GM23338 (cell line): ENCODE measurements at regions not wholly inside any gene's neighbourhood (a gene's known extent, or its start where the extent isn't known, plus 50 kb on each side); places are given as distances from the start of the nearest gene placed in this dataset.

Experiments used
- ATAC-seq: fragments of 200-7000 bp; cut with Tn5 transposase; 3 replicates; pipeline ENCODE4 v1.9.1; 2020
- DNase-seq: peaks from one replicate; pipeline ENCODE4 v3.0.0-alpha.2; 2015; ENCODE audit warnings: low spot score
- H2AFZ ChIP-seq: fragments of 200-600 bp; sonication (generic); 2 replicates; pipeline ENCODE4 v1.8.0; 2016; ENCODE audit warnings: antibody characterized with exemption, mild to moderate bottlenecking, moderate library complexity
- H3F3A ChIP-seq: fragments of 200-600 bp; sonication (generic); replicated peaks from 2 replicates; pipeline ENCODE4 v1.8.0; 2017; ENCODE audit warnings: antibody characterized with exemption, mixed run types, low read depth
- H3K27ac ChIP-seq: fragments of 200-600 bp; sonication (generic); 2 replicates; pipeline ENCODE4 v1.6.1; 2016; ENCODE audit warnings: low read depth
- H3K27me3 ChIP-seq: fragments of 200-600 bp; sonication (generic); 2 replicates; pipeline ENCODE4 v1.8.0; 2016; ENCODE audit warnings: mild to moderate bottlenecking, mixed run types, moderate library complexity; ENCODE audit not compliant: insufficient read depth
- H3K36me3 ChIP-seq: fragments of 200-600 bp; sonication (generic); 2 replicates; pipeline ENCODE4 v1.8.0; 2016; ENCODE audit warnings: mild to moderate bottlenecking; ENCODE audit not compliant: insufficient read depth
- H3K4me1 ChIP-seq: fragments of 200-600 bp; sonication (generic); 2 replicates; pipeline ENCODE4 v1.8.0; 2016; ENCODE audit warnings: mild to moderate bottlenecking, moderate library complexity; ENCODE audit not compliant: insufficient read depth
- H3K4me2 ChIP-seq: fragments of 200-600 bp; sonication (generic); 2 replicates; pipeline ENCODE4 v1.7.1; 2017; ENCODE audit warnings: mixed run types
- H3K4me3 ChIP-seq: fragments of 200-600 bp; sonication (generic); 2 replicates; pipeline ENCODE4 v1.6.1; 2016; ENCODE audit warnings: mixed run types
- H3K79me2 ChIP-seq: fragments of 200-600 bp; sonication (generic); replicated peaks from 2 replicates; pipeline ENCODE4 v1.8.0; 2017; ENCODE audit warnings: mild to moderate bottlenecking; ENCODE audit not compliant: insufficient read depth
- H3K9me2 ChIP-seq: fragments of 200-600 bp; sonication (generic); 2 replicates; pipeline ENCODE4 v1.8.0; 2017; ENCODE audit not compliant: insufficient read depth
- H4K20me1 ChIP-seq: fragments of 200-600 bp; sonication (generic); replicated peaks from 2 replicates; pipeline ENCODE4 v1.8.0; 2017; ENCODE audit warnings: mild to moderate bottlenecking; ENCODE audit not compliant: insufficient read depth
- H3K27ac Mint-ChIP-seq: 2 replicates; pipeline ENCODE4 v1.8.0; 2020; ENCODE audit warnings: inconsistent platforms, mild to moderate bottlenecking, moderate library complexity, mixed read lengths
- H3K27me3 Mint-ChIP-seq: 3 replicates; pipeline ENCODE4 v1.8.0; 2022; ENCODE audit warnings: low read depth, mild to moderate bottlenecking, moderate library complexity, mixed read lengths, inconsistent platforms; ENCODE audit not compliant: insufficient read depth, poor library complexity
- H3K36me3 Mint-ChIP-seq: 3 replicates; pipeline ENCODE4 v1.8.0; 2021; ENCODE audit warnings: low read depth, mild to moderate bottlenecking, inconsistent platforms, moderate library complexity, mixed read lengths
- H3K4me1 Mint-ChIP-seq: 3 replicates; pipeline ENCODE4 v1.8.0; 2020; ENCODE audit warnings: mild to moderate bottlenecking, inconsistent platforms, mixed read lengths
- H3K4me3 Mint-ChIP-seq: 3 replicates; pipeline ENCODE4 v1.8.0; 2021; ENCODE audit warnings: moderate library complexity, mild to moderate bottlenecking, inconsistent platforms, mixed read lengths
- H3K9me3 Mint-ChIP-seq: 3 replicates; pipeline ENCODE4 v1.8.0; 2020; ENCODE audit warnings: moderate library complexity, mild to moderate bottlenecking, inconsistent platforms, mixed read lengths
- CREB1 ChIP-seq: fragments of 250-450 bp; sonication (Bioruptor Pico); IDR thresholded peaks from 2 replicates; pipeline ENCODE4 v1.5.0; 2020; ENCODE audit warnings: low read depth, mild to moderate bottlenecking, moderate library complexity
- ETS1 ChIP-seq: IDR thresholded peaks from 2 replicates; pipeline ENCODE4 v1.6.1; 2016; ENCODE audit warnings: antibody characterized with exemption
- EZH2 ChIP-seq: fragments of 200-600 bp; sonication (generic); IDR thresholded peaks from one replicate; pipeline ENCODE4 v1.8.0; 2017; ENCODE audit warnings: antibody characterized with exemption, mild to moderate bottlenecking, low read depth; ENCODE audit not compliant: unreplicated experiment
- JUNB ChIP-seq: IDR thresholded peaks from one replicate; pipeline ENCODE4 v1.6.1; 2016; ENCODE audit warnings: antibody characterized with exemption; ENCODE audit not compliant: unreplicated experiment
- NANOG ChIP-seq: IDR thresholded peaks from 2 replicates; pipeline ENCODE4 v1.6.1; 2016; ENCODE audit warnings: antibody characterized with exemption, borderline replicate concordance
- REST ChIP-seq: IDR thresholded peaks from one replicate; pipeline ENCODE4 v1.6.1; 2018; ENCODE audit warnings: antibody characterized with exemption; ENCODE audit not compliant: unreplicated experiment
- ZNF331 ChIP-seq: fragments of 250-450 bp; sonication (Bioruptor Pico); IDR thresholded peaks from 2 replicates; pipeline ENCODE4 v1.5.0; 2020; ENCODE audit warnings: low read depth, mild to moderate bottlenecking, moderate library complexity
- TF ChIP-seq, protein P1 (sequence below): fragments of 250-450 bp; sonication (Bioruptor Pico); IDR thresholded peaks from 2 replicates; pipeline ENCODE4 v1.5.0; 2020; ENCODE audit warnings: mild to moderate bottlenecking, moderate library complexity

DNA sequence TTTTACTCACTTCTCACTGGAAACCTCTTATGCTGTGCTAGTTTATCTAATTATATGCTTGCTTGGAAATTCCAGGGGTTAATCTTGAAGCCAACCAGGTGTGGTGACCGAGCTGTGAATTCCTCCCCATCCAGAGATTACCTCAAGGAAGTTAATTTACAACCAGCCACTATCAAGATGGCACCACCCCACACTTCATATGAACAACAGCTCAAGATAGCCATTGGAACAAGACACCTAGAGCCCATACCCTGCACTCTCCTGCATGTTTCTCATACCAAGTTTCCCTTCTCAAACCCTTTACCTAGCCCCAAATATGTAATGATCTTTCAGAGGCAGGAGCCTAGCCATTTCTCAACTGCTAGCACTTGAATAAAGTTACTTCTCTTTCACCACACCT lies 2156.9 kb upstream of the C9orf72 start (continued):
- TF ChIP-seq, protein P1, sequence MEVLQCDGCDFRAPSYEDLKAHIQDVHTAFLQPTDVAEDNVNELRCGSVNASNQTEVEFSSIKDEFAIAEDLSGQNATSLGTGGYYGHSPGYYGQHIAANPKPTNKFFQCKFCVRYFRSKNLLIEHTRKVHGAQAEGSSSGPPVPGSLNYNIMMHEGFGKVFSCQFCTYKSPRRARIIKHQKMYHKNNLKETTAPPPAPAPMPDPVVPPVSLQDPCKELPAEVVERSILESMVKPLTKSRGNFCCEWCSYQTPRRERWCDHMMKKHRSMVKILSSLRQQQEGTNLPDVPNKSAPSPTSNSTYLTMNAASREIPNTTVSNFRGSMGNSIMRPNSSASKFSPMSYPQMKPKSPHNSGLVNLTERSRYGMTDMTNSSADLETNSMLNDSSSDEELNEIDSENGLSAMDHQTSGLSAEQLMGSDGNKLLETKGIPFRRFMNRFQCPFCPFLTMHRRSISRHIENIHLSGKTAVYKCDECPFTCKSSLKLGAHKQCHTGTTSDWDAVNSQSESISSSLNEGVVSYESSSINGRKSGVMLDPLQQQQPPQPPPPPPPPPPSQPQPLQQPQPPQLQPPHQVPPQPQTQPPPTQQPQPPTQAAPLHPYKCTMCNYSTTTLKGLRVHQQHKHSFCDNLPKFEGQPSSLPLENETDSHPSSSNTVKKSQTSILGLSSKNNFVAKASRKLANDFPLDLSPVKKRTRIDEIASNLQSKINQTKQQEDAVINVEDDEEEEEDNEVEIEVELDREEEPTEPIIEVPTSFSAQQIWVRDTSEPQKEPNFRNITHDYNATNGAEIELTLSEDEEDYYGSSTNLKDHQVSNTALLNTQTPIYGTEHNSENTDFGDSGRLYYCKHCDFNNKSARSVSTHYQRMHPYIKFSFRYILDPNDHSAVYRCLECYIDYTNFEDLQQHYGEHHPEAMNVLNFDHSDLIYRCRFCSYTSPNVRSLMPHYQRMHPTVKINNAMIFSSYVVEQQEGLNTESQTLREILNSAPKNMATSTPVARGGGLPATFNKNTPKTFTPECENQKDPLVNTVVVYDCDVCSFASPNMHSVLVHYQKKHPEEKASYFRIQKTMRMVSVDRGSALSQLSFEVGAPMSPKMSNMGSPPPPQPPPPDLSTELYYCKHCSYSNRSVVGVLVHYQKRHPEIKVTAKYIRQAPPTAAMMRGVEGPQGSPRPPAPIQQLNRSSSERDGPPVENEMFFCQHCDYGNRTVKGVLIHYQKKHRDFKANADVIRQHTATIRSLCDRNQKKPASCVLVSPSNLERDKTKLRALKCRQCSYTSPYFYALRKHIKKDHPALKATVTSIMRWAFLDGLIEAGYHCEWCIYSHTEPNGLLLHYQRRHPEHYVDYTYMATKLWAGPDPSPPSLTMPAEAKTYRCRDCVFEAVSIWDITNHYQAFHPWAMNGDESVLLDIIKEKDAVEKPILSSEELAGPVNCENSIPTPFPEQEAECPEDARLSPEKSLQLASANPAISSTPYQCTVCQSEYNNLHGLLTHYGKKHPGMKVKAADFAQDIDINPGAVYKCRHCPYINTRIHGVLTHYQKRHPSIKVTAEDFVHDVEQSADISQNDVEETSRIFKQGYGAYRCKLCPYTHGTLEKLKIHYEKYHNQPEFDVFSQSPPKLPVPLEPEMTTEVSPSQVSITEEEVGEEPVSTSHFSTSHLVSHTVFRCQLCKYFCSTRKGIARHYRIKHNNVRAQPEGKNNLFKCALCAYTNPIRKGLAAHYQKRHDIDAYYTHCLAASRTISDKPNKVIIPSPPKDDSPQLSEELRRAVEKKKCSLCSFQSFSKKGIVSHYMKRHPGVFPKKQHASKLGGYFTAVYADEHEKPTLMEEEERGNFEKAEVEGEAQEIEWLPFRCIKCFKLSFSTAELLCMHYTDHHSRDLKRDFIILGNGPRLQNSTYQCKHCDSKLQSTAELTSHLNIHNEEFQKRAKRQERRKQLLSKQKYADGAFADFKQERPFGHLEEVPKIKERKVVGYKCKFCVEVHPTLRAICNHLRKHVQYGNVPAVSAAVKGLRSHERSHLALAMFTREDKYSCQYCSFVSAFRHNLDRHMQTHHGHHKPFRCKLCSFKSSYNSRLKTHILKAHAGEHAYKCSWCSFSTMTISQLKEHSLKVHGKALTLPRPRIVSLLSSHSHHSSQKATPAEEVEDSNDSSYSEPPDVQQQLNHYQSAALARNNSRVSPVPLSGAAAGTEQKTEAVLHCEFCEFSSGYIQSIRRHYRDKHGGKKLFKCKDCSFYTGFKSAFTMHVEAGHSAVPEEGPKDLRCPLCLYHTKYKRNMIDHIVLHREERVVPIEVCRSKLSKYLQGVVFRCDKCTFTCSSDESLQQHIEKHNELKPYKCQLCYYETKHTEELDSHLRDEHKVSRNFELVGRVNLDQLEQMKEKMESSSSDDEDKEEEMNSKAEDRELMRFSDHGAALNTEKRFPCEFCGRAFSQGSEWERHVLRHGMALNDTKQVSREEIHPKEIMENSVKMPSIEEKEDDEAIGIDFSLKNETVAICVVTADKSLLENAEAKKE: no peak
- TF ChIP-seq JUNB: no peak
- no peak for TF ChIP-seq ZNF331

DNA sequence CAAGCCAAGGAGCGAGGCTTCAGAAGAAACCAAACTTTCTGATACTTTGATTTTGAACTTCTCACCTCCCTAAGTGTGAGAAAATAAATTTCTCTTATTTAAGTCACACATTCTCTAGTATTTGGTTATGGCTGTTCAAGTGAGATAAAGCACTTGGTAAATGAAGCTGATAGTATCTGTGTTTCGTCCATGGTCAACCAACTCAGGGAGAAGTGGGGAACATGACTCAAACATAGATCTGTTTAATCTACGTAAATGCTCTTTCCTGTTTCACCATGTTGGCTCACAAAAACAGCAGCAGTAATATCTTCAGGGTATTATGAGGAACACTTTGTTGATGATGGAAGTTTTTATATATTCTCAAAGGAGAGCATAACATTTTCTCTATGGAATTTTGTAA lies 2167.2 kb upstream of the C9orf72 start:
- H3K4me3 Mint-ChIP-seq: no peak overlapping the region
- H3K4me2 ChIP-seq: no peak overlapping the region
- no peak overlapping the region for H3K27ac Mint-ChIP-seq
- H3K36me3 Mint-ChIP-seq: no peaks in the 10 kb centered on the region
- no peaks in the 10 kb centered on the region for H3K4me1 Mint-ChIP-seq
- no peaks in the 10 kb centered on the region for H3F3A ChIP-seq
- H3K4me3 ChIP-seq: no peak overlapping the region
- peaks cover 2% of the 10 kb centered on the region; the same call in 1 of the 3 replicates for H3K9me3 Mint-ChIP-seq
- ATAC-seq: no peak
- H3K27ac ChIP-seq: no peak overlapping the region
- no peaks in the 10 kb centered on the region for H3K27me3 ChIP-seq
- TF ChIP-seq NANOG (no peak), EZH2 (no peak), CREB1 (CRISPR knock-in tag) (no peak), JUNB (no peak), ETS1 (no peak), REST (no peak)
- 0 out of 2 replicates have a peak, but pooled peaks cover 2% of the 10 kb centered on the region for H3K9me2 ChIP-seq
- DNase-seq: no peak
- no peaks in the 10 kb centered on the region for H3K79me2 ChIP-seq
- H2AFZ ChIP-seq: no peak overlapping the region
- H4K20me1 ChIP-seq: no peaks in the 10 kb centered on the region
- H3K36me3 ChIP-seq: no peaks in the 10 kb centered on the region
- H3K27me3 Mint-ChIP-seq: no peaks in the 10 kb centered on the region
- no peaks in the 10 kb centered on the region for H3K4me1 ChIP-seq
